ENCODE measurements at regions not wholly inside any gene's neighbourhood (a gene's known extent, or its start where the extent isn't known, plus 50 kb on each side); places are given as distances from the start of the nearest gene placed in this dataset.
"Not testable (repeated sequence)": the region's sequence is repeated elsewhere in the genome, so short reads cannot be mapped to it uniquely, and the experiment has no call there.

DNA sequence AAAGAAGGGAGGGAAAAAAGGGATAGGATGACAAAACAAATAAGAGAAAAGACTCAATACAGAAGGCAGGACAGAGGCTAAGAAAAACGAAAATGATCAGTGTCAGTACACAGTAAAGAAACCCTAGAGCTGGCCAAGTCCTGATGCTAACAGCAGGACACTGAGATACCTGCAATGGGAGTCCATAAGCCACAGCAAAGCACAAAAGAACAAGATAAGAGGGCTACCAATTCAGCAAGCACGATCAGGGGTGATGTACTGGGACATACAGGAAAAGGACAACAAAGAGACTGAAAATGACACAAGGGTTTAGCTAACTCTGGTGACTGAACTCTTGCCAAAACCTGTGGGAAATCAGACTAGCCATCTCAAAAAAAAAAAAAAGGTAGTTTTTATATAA lies 1072.6 kb upstream of the COX7C start:
- no peak for DNase-seq (ENCODE audit: low read depth in 2 of 2)

GRCh38 chr5:85549229-85549628 lies 1068.5 kb upstream of the COX7C start:
- no peak for DNase-seq (ENCODE audit: low read depth in 2 of 2)

DNA sequence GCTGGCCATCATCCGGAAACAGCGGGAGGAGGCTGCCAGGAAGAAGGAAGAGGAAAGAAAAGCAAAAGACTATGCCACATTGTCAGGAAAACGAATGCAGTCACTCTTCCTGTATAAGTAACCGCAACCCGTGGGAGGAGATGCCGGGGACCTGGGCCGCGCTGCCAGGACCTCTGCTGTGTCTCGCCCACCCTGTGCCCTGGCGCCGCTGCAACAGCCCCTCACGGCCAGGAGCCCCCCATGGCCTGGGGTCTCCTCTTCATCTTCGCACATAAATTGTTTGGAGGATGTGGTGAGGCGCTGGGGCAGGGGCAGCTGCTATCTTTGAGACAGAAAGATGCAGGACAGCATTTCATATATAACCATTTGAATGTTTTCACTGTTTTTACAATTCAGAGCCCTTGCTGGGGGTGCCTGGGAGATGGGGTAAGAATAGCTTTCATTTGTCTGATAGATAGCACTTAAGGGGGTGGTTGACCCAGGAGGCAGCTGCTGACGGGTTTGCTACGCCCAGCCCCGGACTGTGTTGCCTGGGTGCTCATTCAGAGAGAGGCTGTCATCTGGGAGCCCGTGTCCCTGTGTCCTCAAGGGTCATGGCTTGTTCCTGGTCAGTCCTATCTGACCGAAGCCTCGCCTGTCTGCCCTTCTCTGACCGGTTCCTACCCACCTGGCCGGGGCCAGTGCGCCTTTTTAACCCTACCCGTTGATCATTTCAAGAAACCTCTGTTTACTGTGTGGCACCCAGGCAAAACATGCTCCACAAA lies 1067.7 kb upstream of the COX7C start:
- no peak for DNase-seq (ENCODE audit: low read depth in 2 of 2)

GRCh38 chr5:85556464-85556863 lies 1061.3 kb upstream of the COX7C start:
- no peak for DNase-seq (ENCODE audit: low read depth in 2 of 2)

DNA sequence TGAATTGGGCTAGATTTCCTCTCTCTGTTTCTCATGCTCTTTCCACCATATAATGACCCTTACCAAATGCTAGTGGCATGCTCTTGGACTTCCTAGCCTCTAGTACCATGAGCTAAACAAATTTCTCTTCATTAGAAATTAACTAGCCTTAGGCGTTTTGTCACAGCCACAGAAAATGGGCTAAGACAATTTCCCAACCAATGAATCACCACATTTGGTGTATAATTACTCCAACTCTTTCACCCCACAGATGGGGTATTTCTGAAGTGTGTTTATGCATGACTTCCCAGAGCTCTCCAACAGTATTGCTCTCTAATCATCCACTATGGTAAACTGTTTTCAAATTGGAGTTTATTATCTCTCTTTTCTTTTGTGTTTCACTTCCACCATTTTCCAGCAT lies 1041.1 kb upstream of the COX7C start:
- DNase-seq (ENCODE audit: low read depth in 2 of 2): no peak

GRCh38 chr5:85587806-85588205 lies 1029.9 kb upstream of the COX7C start:
- DNase-seq (ENCODE audit: low read depth in 2 of 2): not testable (repeated sequence)

DNA sequence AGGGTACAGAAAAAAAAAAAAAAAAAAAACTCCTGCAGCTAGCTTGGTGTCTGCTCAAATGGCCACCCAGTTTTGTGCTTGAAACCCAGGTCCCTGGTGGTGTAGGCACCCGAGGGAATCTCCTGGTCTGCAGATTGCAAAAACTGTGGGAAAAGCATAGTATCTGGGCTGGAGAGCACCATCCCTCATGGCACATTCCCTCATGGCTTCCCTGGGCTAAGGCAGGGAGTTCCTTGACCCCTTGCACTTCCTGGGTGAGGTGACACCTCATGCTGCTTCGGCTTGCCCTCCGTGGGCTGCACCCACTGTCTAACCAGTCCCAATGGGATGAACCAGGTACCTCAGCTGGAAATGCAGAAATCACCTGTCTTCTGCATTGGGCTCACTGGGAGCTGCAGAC lies 1029.5 kb upstream of the COX7C start:
- DNase-seq (ENCODE audit: low read depth in 2 of 2): not testable (repeated sequence)

GRCh38 chr5:85590764-85591163 lies 1027.0 kb upstream of the COX7C start:
- DNase-seq (ENCODE audit: low read depth in 2 of 2): no peak

- no peak for DNase-seq (ENCODE audit: low read depth in 2 of 2)
Observed at GRCh38 chr5:85591311-85591710, 1026.4 kb upstream of the COX7C start.

GRCh38 chr5:85602843-85603242 lies 1014.9 kb upstream of the COX7C start:
- no peak for DNase-seq (ENCODE audit: low read depth in 2 of 2)

GRCh38 chr5:85604378-85604777 lies 1013.4 kb upstream of the COX7C start:
- DNase-seq (ENCODE audit: low read depth in 2 of 2): no peak

DNA sequence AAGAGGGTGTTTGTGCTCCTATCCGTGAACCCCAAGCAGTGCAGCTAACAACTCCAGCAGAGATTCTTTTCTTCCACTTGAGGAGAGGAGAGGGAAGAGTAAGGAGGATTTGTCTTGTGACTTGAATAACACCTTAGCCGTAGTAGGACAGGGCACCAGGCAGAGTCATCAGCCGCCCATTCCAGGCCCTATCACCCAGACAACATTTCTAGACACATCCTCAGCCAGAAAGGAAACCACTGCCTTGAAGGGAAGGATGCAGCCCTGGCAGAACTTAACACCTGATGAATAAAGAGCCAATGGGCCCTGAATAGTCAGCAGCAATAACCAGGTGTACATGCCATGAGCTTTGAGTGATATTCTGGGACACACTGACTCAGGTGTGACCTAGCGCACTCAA lies 1013.0 kb upstream of the COX7C start:
- no peak for DNase-seq (ENCODE audit: low read depth in 2 of 2)

DNA sequence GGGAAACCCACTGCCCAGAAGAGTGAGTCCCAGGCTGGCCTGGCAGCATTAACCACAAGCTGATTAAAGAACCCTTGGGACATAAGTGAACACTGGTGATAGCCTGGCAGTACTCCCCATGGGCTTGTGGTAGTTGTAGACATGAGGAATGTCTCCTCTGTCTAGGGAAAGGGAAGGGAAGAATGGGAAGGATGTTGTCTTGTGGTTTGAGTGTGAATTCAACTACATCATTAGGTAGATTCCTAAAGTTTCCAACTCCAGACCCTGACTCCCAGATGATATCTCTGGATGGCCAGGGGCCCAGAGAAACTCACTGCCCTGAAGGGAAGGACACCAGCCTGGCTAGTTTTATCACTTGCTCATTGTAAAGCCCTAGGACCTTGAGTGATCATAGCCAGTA lies 1012.4 kb upstream of the COX7C start:
- DNase-seq (ENCODE audit: low read depth in 2 of 2): no peak

DNA sequence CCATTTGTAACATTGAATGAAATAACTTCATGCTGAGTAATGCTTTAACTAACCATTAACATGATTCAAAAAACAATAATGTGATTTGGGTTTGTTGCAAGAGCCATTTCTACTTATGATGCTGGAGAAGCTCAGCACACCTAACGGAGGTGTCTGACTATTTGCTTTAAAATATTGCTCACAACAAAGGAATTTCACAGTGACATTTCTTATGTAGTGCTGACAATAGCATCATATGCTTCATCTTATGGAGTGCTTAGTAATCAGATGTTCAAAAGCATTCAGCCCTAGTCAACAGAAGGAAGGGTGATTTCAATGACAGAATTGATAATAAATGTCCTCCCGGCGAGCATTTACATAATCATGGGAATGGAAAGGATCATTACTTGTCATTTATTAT lies 1003.3 kb upstream of the COX7C start:
- no peak for DNase-seq (ENCODE audit: low read depth in 2 of 2)

DNA sequence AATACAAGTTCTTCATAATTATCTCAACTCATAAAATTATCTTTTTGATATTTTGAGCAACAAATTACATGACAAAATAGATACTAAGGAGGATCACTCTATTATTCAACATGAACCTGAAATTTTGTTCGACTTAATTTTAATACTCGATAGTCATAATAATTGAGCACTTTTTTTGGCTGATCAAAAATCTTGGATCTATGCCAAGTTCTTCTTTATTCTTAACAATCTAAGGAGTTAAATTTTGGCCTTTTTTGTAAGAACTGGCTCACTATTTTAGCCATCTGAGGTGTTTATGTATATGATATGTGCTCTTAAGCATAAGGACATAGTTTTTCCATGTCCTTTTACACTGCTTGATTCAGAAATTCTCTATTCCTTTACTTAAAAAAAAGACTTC lies 996.1 kb upstream of the COX7C start:
- no peak for DNase-seq (ENCODE audit: low read depth in 2 of 2)

DNA sequence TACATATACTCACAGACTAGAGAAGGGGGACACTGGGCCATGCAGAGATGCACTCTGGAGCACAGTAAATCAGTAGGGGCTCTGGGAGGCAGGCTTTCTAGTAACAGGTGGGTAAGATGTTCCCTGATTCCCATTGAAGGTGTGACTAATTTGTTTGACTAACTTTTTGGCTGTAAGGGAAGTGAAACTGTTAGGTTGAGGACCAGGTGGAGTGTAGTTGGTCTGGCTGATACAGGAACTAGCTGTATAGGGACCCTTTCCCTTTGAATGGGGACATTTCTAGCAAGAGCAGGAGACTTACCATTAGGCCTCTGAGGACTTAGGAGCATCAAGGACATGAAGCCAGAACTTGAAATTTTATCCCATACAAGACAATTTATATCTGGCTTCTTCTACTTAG lies 989.6 kb upstream of the COX7C start:
- no peak for DNase-seq (ENCODE audit: low read depth in 2 of 2)

DNA sequence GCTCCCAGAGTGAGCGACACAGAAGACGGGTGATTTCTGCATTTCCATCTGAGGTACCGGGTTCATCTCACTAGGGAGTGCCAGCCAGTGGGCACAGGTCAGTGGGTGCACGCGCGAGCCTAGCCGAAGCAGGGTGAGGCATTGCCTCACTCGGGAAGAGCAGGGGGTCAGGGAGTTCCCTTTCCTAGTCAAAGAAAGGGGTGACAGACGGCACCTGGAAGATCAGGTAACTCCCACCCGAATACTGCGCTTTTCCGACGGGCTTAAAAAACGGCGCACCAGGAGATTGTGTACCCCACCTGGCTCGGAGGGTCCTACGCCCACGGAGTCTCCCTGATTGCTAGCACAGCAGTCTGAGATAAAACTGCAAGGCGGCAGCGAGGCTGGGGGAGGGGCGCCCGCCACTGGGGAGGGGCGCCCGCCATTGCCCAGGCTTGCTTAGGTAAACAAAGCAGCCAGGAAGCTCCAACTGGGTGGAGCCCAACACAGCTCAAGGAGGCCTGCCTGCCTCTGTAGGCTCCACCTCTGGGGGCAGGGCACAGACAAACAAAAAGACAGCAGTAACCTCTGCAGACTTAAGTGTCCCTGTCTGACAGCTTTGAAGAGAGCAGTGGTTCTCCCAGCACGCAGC lies 979.1 kb upstream of the COX7C start:
- not testable (repeated sequence) for DNase-seq (ENCODE audit: low read depth in 2 of 2)

- DNase-seq (ENCODE audit: low read depth in 2 of 2): no peak
Observed at GRCh38 chr5:85646036-85646435, 971.7 kb upstream of the COX7C start.

DNA sequence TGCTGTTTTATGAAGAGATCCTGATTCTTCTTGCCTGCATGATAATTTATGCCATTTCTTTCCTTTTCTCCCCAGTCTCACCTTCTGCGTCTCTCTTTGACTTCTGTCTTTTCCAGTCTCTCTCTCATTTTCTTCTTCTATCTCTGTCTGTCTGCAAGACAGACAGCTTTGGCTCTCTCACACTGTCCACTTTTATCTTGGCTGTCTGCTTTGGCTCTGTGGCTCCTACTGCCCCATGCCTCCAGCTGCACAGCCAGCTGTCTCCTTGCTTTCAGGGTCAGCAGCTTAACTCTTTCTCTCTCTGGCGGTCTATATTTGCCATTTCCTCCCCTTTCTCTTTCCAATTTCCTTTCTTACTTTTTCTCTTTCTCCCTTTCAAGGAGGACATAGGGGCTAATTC lies 971.1 kb upstream of the COX7C start:
- DNase-seq (ENCODE audit: low read depth in 2 of 2): no peak

- no peak for DNase-seq (ENCODE audit: low read depth in 2 of 2)
Observed at GRCh38 chr5:85647349-85648127, 970.2 kb upstream of the COX7C start.

GRCh38 chr5:85648495-85648894 lies 969.2 kb upstream of the COX7C start:
- DNase-seq (ENCODE audit: low read depth in 2 of 2): no peak

DNA sequence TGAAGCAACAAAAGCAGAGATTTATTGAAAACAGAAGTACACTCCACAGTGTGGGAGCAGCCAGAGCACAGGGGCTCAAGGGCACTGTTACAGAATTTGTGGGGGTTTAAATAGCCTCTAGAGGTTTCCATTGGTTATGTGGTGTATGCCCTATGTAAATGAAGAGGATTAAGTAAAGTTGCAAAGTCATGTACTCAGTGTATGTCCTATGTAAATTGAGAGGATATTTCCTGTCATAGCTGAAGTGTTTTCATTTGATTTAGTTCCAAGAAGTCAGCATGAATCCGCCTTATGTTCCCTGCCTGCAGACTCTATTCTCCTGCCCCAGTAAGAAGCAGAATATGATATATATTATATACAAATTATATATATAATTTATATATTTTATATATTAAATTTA lies 966.0 kb upstream of the COX7C start:
- no peak for DNase-seq (ENCODE audit: low read depth in 2 of 2)

GRCh38 chr5:85654144-85654543 lies 963.6 kb upstream of the COX7C start:
- DNase-seq (ENCODE audit: low read depth in 2 of 2): not testable (repeated sequence)

All from fibroblast of skin of left quadriceps (primary cell).